HG03139 (cell line): ENCODE measurements at regions not wholly inside any gene's neighbourhood (a gene's known extent, or its start where the extent isn't known, plus 50 kb on each side); places are given as distances from the start of the nearest gene placed in this dataset.
"Not testable (repeated sequence)": the region's sequence is repeated elsewhere in the genome, so short reads cannot be mapped to it uniquely, and the experiment has no call there.

Experiments
- ATAC-seq: cut with Tn5 transposase; IDR thresholded peaks from one replicate; pipeline ENCODE4 v1.9.1; 2021; ENCODE audit not compliant: unreplicated experiment

DNA sequence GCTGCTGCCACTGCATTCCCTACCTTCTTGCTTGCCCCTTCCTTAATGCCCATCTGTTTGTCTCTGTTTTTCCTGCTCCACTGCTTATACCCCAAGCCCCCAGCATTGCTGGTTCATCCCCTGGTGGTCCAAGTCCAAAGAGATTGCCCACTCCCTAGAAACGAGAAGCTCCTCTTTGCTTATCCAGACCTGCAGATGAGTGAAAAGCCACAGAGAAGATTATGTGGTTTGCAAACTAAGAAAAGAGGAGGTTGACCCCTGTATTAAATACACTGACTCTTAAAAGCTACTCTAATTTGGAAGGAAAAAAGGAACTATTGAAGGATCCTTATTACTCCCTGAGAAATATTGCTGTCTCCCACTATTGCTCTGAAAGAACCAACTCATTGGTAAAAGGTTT is 146.8 kb upstream of the RAB4A start:
- ATAC-seq = no peak

DNA sequence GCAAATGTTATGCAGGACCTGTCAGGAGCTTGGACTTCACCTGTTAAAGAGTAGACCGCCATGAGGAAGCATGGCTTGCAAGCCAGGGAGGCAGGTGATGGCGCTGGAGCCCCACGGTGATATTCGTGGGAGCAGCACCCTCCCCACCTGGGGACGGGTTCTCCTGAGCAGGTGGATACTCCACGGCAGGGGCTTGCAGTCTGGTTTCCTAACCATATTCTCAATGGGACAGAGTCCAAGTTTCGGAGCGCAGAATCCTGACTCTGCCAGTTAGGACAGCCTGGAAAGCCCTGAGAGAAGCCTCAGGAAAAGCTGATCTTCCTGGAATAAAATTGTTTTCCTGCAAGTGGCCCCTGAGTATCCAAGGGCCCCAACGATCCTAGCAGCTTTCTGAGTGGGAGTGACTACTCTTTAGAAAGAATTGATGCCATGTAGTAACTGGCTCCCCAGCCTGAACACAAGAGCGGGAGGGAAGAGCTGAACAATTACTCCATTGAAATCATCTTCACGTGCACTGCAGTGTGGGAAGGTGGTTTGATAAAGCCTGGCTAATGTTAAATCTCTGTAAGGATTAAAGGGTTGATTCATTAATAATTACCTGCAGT is 146.3 kb upstream of the RAB4A start:
- ATAC-seq = no peak

DNA sequence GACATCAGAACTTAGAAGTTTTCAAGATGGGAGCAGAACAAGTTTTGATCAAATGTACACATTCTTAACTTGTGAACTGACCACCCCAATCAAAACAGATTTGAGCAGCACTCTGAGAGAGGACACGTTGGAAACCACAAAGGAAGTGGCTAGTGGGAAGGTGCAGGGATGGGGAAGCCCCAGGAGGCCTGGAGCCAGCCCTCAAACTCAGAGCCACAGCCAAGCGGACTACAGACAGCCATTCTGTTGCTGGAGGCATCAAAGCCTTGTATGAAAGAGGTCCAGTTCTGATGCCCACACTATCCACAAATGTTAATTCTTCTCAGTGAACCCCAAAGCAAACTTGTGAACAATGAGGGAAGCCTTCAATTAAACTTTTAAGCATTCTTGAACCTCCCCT is 143.6 kb upstream of the RAB4A start:
- ATAC-seq = no peak

DNA sequence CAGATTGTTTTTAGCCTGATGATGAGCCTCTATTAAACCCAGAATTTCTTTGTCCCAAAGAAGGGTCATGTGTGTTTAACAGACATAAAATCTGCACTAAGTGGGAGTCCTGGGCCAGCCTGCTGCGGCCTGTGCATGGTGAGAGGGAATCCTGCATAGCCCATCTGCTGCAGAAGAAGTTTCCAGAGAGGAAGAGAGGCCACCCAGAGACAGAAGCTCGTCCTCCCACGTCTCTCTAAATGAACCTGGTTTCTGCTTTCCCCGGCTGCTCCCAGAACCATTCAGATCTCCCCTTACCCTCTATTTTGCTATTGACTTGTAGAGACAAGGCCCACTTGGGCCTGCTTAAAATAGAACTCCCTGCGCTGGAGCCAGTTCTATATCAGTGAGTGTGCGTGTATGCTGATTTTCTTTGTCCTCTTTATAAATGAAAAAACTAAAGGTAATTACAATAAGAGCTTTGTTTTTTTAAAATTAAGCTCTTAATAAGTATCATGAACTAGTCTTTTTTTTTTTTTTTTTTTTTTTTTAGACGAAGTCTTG is 142.8 kb upstream of the RAB4A start:
- ATAC-seq = no peak

GRCh38 chr1:229129301-229130027 is 141.4 kb upstream of the RAB4A start:
- ATAC-seq = no peak

- ATAC-seq = no peak
These were observed 140.8 kb upstream of the RAB4A start for GRCh38 chr1:229130028-229130668.

DNA sequence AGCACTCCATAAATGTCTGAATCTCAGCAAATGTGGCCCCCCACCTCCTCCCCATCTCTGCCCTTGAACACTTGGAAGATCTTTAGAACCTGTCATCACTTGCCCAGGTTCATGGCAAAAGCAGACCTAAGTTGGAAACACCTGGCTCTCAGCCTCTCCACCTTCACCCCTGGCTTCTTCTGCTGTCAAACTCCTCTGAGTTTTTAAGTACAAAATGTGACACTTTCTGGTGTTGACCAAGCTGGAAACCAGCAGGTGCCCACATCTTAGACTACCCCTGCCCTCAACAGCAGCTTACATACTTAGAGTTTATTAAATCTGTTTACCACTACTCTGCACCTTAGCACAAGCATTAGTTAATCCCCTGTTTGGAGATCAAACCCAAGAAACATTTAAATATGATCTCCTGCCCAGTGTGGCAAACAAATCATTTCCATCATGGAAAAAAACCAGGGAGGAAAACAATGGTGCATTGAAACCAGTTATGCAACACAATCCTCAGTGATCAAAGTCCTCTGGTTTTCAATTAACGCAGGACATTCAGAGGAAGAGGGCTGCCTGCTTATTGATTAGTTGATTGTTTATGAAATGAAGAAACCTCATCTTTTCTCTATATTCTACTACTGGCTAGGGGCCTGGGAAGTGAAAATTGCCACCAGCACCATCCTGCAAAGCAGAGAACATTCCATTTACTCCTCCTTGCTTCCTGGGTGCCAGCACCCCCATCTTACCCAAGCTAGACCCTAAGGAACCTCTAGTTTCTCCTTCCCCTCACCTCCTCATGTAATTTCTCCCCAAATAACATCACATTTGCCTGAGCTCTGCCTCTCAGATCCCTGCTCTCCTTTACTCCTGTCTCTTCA is 139.4 kb upstream of the RAB4A start:
- ATAC-seq = no peak

- no peak for ATAC-seq
These were observed 138.8 kb upstream of the RAB4A start for GRCh38 chr1:229132106-229132443.

GRCh38 chr1:229132706-229133105 is 138.2 kb upstream of the RAB4A start:
- ATAC-seq = no peak

- no peak for ATAC-seq
These were observed 137.8 kb upstream of the RAB4A start for GRCh38 chr1:229133151-229133550.

DNA sequence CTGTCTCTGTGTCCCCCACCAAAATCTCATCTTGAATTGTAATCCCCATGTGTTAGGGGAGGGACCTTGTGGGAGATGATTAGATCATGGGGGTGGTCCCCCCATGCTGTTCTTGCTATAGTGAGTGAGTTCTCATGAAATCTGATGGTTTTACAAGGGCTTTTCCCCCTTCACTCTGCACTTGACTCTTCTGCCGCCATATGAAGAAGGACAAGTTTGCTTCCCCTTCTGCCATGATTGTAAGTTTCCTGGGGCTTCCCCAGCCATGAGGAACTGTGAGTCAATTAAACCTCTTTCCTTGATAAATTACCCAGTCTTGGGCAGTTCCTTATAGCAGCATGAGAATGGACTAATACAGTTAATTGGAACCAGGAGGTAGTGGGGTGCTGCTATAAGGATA is 137.1 kb upstream of the RAB4A start:
- ATAC-seq = no peak

DNA sequence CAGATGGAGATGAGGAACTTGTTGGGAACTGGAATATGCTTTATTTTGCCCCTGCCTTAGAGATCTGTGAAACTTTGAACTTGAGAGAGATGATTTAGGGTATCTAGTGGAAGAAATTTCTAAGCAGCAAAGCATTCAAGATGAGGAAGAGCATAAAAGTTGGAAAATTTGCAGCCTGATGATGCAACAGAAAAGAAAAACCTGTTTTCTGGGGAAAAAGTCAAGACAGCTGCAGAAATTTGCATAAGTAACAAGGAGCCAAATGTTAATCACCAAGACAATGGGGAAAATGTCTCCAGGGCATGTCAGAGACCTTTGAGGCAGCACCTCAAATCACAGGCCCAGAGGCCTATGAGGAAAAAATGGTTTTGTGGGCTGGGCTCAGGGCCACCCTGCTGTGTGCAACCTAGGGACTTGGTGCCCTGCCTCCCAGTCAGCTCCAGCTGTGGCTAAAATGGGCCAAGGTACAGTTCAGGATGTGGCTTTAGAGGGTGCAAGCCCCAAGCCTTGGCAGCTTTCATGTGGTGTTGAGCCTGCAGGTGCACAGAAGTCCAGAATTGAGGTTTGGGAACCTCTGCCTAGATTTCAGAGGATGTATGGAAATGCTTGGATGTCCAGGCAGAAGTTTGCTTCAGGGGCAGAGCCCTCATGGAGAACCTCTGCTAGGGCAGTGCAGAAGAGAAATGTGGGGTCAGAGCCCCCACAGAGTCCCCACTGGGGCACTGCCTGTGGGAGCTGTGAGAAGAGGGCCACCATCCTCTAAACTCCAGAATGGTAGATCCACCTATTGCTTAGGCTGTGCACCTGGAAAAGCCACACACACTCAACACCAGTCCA is 136.3 kb upstream of the RAB4A start:
- ATAC-seq = not testable (repeated sequence)

DNA sequence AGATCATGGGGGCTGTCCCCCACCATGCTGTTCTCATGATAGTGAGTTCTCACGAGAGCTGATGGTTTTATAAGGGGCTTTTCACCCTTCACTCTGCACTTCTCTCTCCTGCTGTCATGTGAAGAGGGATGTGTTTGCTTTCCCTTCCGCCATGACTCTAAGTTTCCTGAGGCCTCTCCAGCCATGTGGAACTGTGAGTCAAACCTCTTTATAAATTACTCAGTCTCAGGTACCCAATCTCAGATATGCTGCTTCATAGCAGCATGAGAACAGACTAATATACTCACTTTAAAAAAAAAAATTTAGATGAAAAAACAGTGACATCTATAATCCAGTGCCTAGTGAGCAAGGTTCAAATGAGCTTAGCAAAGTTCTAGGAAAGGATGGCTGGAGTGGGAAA is 135.1 kb upstream of the RAB4A start:
- no peak for ATAC-seq

GRCh38 chr1:229136822-229137221 is 134.1 kb upstream of the RAB4A start:
- ATAC-seq = no peak

- ATAC-seq = no peak
These were observed 133.6 kb upstream of the RAB4A start for GRCh38 chr1:229137271-229137670.

- no peak for ATAC-seq
These were observed 132.9 kb upstream of the RAB4A start for GRCh38 chr1:229138058-229138457.

DNA sequence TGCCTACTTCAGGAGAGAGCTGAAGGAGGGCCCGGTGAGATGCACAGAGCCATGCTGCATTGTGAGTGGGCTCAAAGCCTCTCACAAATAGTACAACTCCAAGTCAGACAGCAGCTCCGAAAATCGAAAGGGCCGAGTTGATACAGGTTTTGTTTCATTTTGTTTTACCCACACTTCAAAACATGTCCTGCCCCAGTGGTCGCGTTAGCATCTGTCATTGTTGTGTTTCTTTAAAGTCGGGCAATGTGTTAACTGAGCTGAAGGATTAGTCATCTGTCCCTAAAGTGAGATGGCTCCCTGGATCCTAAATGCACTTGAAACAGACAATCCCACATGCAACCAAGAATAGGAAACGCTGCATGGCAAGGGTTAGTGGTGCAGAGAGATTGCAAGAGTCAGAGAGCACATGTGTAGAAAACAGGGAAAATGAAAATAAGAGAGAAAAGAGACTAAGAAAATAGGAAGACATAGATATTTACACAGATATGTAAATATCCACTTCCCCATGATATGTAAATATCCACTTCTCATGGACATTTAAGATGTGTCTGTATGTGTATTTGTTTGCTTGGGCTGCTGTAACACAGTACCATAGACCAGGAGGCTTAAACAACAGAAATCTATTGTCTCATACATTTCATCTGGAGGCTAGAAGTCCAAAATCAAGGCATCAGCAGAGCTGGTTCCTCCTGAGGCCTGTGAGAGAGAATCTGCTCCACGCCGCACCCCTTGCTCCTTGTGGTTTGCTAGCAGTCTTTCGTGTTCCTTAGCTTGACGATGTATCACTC is 131.4 kb upstream of the RAB4A start:
- no peak for ATAC-seq

- ATAC-seq = no peak
These were observed 130.9 kb upstream of the RAB4A start for GRCh38 chr1:229140119-229140396.

DNA sequence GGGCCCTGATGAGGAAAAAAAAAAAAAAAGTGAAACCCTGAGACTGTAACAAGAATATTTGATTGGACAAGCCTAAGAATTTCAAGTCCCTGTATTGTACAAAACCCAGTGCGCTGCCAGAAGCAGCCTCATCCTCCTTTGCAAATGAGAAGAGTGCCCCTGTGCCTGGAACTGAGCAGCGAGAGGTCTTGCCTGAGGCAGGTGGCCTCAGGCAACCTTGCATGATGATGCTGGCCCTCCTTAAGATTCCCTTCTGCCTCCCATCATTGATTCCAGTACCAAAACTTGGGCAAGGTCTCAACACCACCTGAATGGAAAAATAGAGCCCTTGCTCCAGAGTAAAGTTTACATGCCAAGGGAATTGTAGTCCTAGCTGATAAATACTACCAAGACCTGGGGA is 129.6 kb upstream of the RAB4A start:
- no peak for ATAC-seq
